ENCODE measurements at regions not wholly inside any gene's neighbourhood (a gene's known extent, or its start where the extent isn't known, plus 50 kb on each side); places are given as distances from the start of the nearest gene placed in this dataset.

- Mint-ChIP-seq H3K27ac (no peak overlapping the region), H3K27me3 (no peaks in the 10 kb centered on the region), H3K36me3 (no peaks in the 10 kb centered on the region), H3K4me1 (ENCODE audit: low read depth in 2 of 2) (no peaks in the 10 kb centered on the region), H3K9me3 (no peaks in the 10 kb centered on the region), H3K4me3 (no peak overlapping the region)
- ATAC-seq (no peak), DNase-seq (ENCODE audit: low spot score) (no peak)
Measured at GRCh38 chr4:20463176-20463430, 211.4 kb downstream of the SLIT2 start.

GRCh38 chr4:20464381-20464780, 212.7 kb downstream of the SLIT2 start:
- no peaks in the 10 kb centered on the region for H3K36me3 Mint-ChIP-seq
- DNase-seq (ENCODE audit: low spot score) (no peak), ATAC-seq (no peak)
- no peaks in the 10 kb centered on the region for H3K27me3 Mint-ChIP-seq
- H3K4me3 Mint-ChIP-seq, result no peak overlapping the region
- H3K27ac Mint-ChIP-seq, result no peak overlapping the region
- H3K9me3 Mint-ChIP-seq, result no peaks in the 10 kb centered on the region
- no peaks in the 10 kb centered on the region for H3K4me1 Mint-ChIP-seq (ENCODE audit: low read depth in 2 of 2)

GRCh38 chr4:20474119-20474518, 222.4 kb downstream of the SLIT2 start:
- Mint-ChIP-seq H3K4me1 (ENCODE audit: low read depth in 2 of 2) (no peaks in the 10 kb centered on the region), H3K9me3 (peaks cover 7% of the 10 kb centered on the region), H3K27ac (no peak overlapping the region), H3K4me3 (no peak overlapping the region), H3K36me3 (no peaks in the 10 kb centered on the region), H3K27me3 (peaks cover 0 to 3% of the 10 kb centered on the region in 2 donors)
- DNase-seq (ENCODE audit: low spot score) (no peak), ATAC-seq (no peak)

- no peak for DNase-seq (ENCODE audit: low spot score)
- no peak overlapping the region for H3K27ac Mint-ChIP-seq
- ATAC-seq, result no peak
- no peaks in the 10 kb centered on the region for H3K36me3 Mint-ChIP-seq
- H3K27me3 Mint-ChIP-seq, result no peaks in the 10 kb centered on the region
- peaks cover 5% of the 10 kb centered on the region for H3K9me3 Mint-ChIP-seq
- H3K4me1 Mint-ChIP-seq (ENCODE audit: low read depth in 2 of 2), result no peaks in the 10 kb centered on the region
- no peak overlapping the region for H3K4me3 Mint-ChIP-seq
Measured at GRCh38 chr4:20478412-20478811, 221.8 kb upstream of the PACRGL start.

- no peaks in the 10 kb centered on the region for H3K36me3 Mint-ChIP-seq
- DNase-seq (ENCODE audit: low spot score), result no peak
- no peaks in the 10 kb centered on the region for H3K4me1 Mint-ChIP-seq (ENCODE audit: low read depth in 2 of 2)
- H3K4me3 Mint-ChIP-seq, result no peak overlapping the region
- H3K9me3 Mint-ChIP-seq, result peaks cover 4% of the 10 kb centered on the region
- H3K27me3 Mint-ChIP-seq, result no peaks in the 10 kb centered on the region
- ATAC-seq, result no peak
- H3K27ac Mint-ChIP-seq, result no peak overlapping the region
Measured at GRCh38 chr4:20480165-20480947, 219.9 kb upstream of the PACRGL start.

- ATAC-seq (no peak), DNase-seq (ENCODE audit: low spot score) (no peak)
- no peaks in the 10 kb centered on the region for H3K4me1 Mint-ChIP-seq (ENCODE audit: low read depth in 2 of 2)
- H3K4me3 Mint-ChIP-seq, result no peak overlapping the region
- H3K36me3 Mint-ChIP-seq, result no peaks in the 10 kb centered on the region
- H3K27ac Mint-ChIP-seq, result no peak overlapping the region
- H3K9me3 Mint-ChIP-seq, result peaks cover 4% of the 10 kb centered on the region
- no peaks in the 10 kb centered on the region for H3K27me3 Mint-ChIP-seq
Measured at GRCh38 chr4:20483416-20483815, 216.8 kb upstream of the PACRGL start.

- Mint-ChIP-seq H3K9me3 (peaks cover 4% of the 10 kb centered on the region), H3K36me3 (no peaks in the 10 kb centered on the region)
Measured at GRCh38 chr4:20486433-20486832, 213.8 kb upstream of the PACRGL start.

GRCh38 chr4:20487446-20487845, 212.8 kb upstream of the PACRGL start:
- Mint-ChIP-seq H3K9me3 (peaks cover 4% of the 10 kb centered on the region), H3K36me3 (no peaks in the 10 kb centered on the region), H3K4me1 (ENCODE audit: low read depth in 2 of 2) (no peaks in the 10 kb centered on the region), H3K4me3 (no peak overlapping the region), H3K27me3 (no peaks in the 10 kb centered on the region), H3K27ac (no peak overlapping the region)
- DNase-seq (ENCODE audit: low spot score) (no peak), ATAC-seq (no peak)

More at GRCh38 chr4:20486433-20486832, 213.8 kb upstream of the PACRGL start:
- no peak overlapping the region for H3K4me3 Mint-ChIP-seq
- H3K4me1 Mint-ChIP-seq (ENCODE audit: low read depth in 2 of 2), result no peaks in the 10 kb centered on the region
- H3K27me3 Mint-ChIP-seq, result no peaks in the 10 kb centered on the region
- no peak for DNase-seq (ENCODE audit: low spot score)
- no peak overlapping the region for H3K27ac Mint-ChIP-seq
- no peak for ATAC-seq

- Mint-ChIP-seq H3K27ac (no peak overlapping the region), H3K9me3 (peaks cover 4% of the 10 kb centered on the region), H3K27me3 (no peaks in the 10 kb centered on the region), H3K36me3 (no peaks in the 10 kb centered on the region), H3K4me1 (ENCODE audit: low read depth in 2 of 2) (no peaks in the 10 kb centered on the region), H3K4me3 (no peak overlapping the region)
- DNase-seq (ENCODE audit: low spot score), result no peak
- ATAC-seq, result no peak
Measured at GRCh38 chr4:20487852-20488251, 212.4 kb upstream of the PACRGL start.

- no peak for DNase-seq (ENCODE audit: low spot score)
- Mint-ChIP-seq H3K4me1 (ENCODE audit: low read depth in 2 of 2) (no peaks in the 10 kb centered on the region), H3K9me3 (peaks cover 8% of the 10 kb centered on the region), H3K27me3 (no peaks in the 10 kb centered on the region), H3K4me3 (no peak overlapping the region), H3K36me3 (peaks cover 4% of the 10 kb centered on the region), H3K27ac (no peak overlapping the region)
- no peak for ATAC-seq
Measured at GRCh38 chr4:20490734-20491133, 209.5 kb upstream of the PACRGL start.

- Mint-ChIP-seq H3K36me3 (peaks cover 4% of the 10 kb centered on the region), H3K9me3 (peaks cover 8% of the 10 kb centered on the region), H3K27me3 (no peaks in the 10 kb centered on the region), H3K4me1 (ENCODE audit: low read depth in 2 of 2) (no peaks in the 10 kb centered on the region), H3K27ac (no peak overlapping the region), H3K4me3 (no peak overlapping the region)
- ATAC-seq (no peak), DNase-seq (ENCODE audit: low spot score) (no peak)
Measured at GRCh38 chr4:20493761-20494353, 206.4 kb upstream of the PACRGL start.

GRCh38 chr4:20496068-20496467, 204.2 kb upstream of the PACRGL start:
- no peaks in the 10 kb centered on the region for H3K4me1 Mint-ChIP-seq (ENCODE audit: low read depth in 2 of 2)
- H3K9me3 Mint-ChIP-seq, result peaks cover 8% of the 10 kb centered on the region
- no peak for ATAC-seq
- peaks cover 4% of the 10 kb centered on the region for H3K36me3 Mint-ChIP-seq
- DNase-seq (ENCODE audit: low spot score), result no peak
- H3K27ac Mint-ChIP-seq, result no peak overlapping the region
- no peaks in the 10 kb centered on the region for H3K27me3 Mint-ChIP-seq
- H3K4me3 Mint-ChIP-seq, result no peak overlapping the region

GRCh38 chr4:20504146-20504545, 196.1 kb upstream of the PACRGL start:
- Mint-ChIP-seq H3K4me1 (ENCODE audit: low read depth in 2 of 2) (no peaks in the 10 kb centered on the region), H3K4me3 (no peak overlapping the region), H3K27ac (no peak overlapping the region), H3K27me3 (no peaks in the 10 kb centered on the region), H3K9me3 (no peaks in the 10 kb centered on the region), H3K36me3 (no peaks in the 10 kb centered on the region)
- no peak for DNase-seq (ENCODE audit: low spot score)
- no peak for ATAC-seq

GRCh38 chr4:20505927-20506326, 194.3 kb upstream of the PACRGL start:
- no peaks in the 10 kb centered on the region for H3K9me3 Mint-ChIP-seq
- H3K4me3 Mint-ChIP-seq, result no peak overlapping the region
- no peak for ATAC-seq
- H3K27me3 Mint-ChIP-seq, result no peaks in the 10 kb centered on the region
- DNase-seq (ENCODE audit: low spot score), result no peak
- no peak overlapping the region for H3K27ac Mint-ChIP-seq
- H3K4me1 Mint-ChIP-seq (ENCODE audit: low read depth in 2 of 2), result no peaks in the 10 kb centered on the region
- H3K36me3 Mint-ChIP-seq, result no peaks in the 10 kb centered on the region

- Mint-ChIP-seq H3K4me3 (no peak overlapping the region), H3K27ac (no peak overlapping the region), H3K4me1 (ENCODE audit: low read depth in 2 of 2) (no peaks in the 10 kb centered on the region), H3K36me3 (no peaks in the 10 kb centered on the region), H3K9me3 (no peaks in the 10 kb centered on the region), H3K27me3 (no peaks in the 10 kb centered on the region)
- DNase-seq (ENCODE audit: low spot score), result no peak
- no peak for ATAC-seq
Measured at GRCh38 chr4:20506827-20507226, 193.4 kb upstream of the PACRGL start.
